H9 (cell line): ENCODE measurements at regions not wholly inside any gene's neighbourhood (a gene's known extent, or its start where the extent isn't known, plus 50 kb on each side); places are given as distances from the start of the nearest gene placed in this dataset.

Experiments
- DNase-seq: peaks from one replicate; pipeline ENCODE4 v3.0.0-alpha.2; 2017
- H2AFZ ChIP-seq: one replicate; pipeline ENCODE4 v1.6.1; 2013; ENCODE audit warnings: mild to moderate bottlenecking, low read length, control low read depth, moderate library complexity
- H2AK5ac ChIP-seq: 2 replicates; pipeline ENCODE4 v1.6.1; 2013; ENCODE audit warnings: low read length, control low read depth, mixed read lengths; ENCODE audit not compliant: insufficient read length
- H2BK120ac ChIP-seq: one replicate; pipeline ENCODE4 v1.6.1; 2013; ENCODE audit warnings: low read depth, mild to moderate bottlenecking, low read length, control low read depth, inconsistent platforms; ENCODE audit not compliant: poor library complexity, severe bottlenecking
- H2BK12ac ChIP-seq: 2 replicates; pipeline ENCODE4 v1.6.1; 2013; ENCODE audit warnings: low read length, control low read depth, mixed read lengths, low read depth; ENCODE audit not compliant: insufficient read length
- H2BK15ac ChIP-seq: 2 replicates; pipeline ENCODE4 v1.6.1; 2013; ENCODE audit warnings: low read depth, low read length, control low read depth
- H2BK20ac ChIP-seq: one replicate; pipeline ENCODE4 v1.6.1; 2013; ENCODE audit warnings: low read depth, mild to moderate bottlenecking, low read length, control low read depth, inconsistent platforms; ENCODE audit not compliant: poor library complexity, severe bottlenecking
- H2BK5ac ChIP-seq: 2 replicates; pipeline ENCODE4 v1.6.1; 2013; ENCODE audit warnings: low read length, control low read depth, mixed read lengths; ENCODE audit not compliant: insufficient read length
- H3K14ac ChIP-seq: 2 replicates; pipeline ENCODE4 v1.6.1; 2013; ENCODE audit warnings: low read length, control low read depth; ENCODE audit not compliant: insufficient read depth
- H3K18ac ChIP-seq: 2 replicates; pipeline ENCODE4 v1.6.1; 2013; ENCODE audit warnings: low read depth, mild to moderate bottlenecking, mixed read lengths, low read length, control low read depth; ENCODE audit not compliant: insufficient read length
- H3K23ac ChIP-seq: 2 replicates; pipeline ENCODE4 v1.6.1; 2013; ENCODE audit warnings: low read length, control low read depth, mixed read lengths, low read depth; ENCODE audit not compliant: insufficient read length
- H3K23me2 ChIP-seq: 2 replicates; pipeline ENCODE4 v1.6.1; 2013; ENCODE audit warnings: low read depth, mild to moderate bottlenecking, mixed read lengths, low read length, control low read depth; ENCODE audit not compliant: insufficient read length, poor library complexity, severe bottlenecking
- H3K27ac ChIP-seq: 2 replicates; pipeline ENCODE4 v1.5.1; 2013; ENCODE audit warnings: low read length, control low read depth, mixed read lengths, low read depth; ENCODE audit not compliant: insufficient read length
- H3K27me3 ChIP-seq: 2 replicates; pipeline ENCODE4 v1.6.1; 2013; ENCODE audit warnings: low read length, control low read depth, inconsistent platforms; ENCODE audit not compliant: insufficient read depth
- H3K4ac ChIP-seq: 2 replicates; pipeline ENCODE4 v1.6.1; 2013; ENCODE audit warnings: low read depth, mild to moderate bottlenecking, control low read depth, inconsistent platforms, low read length, moderate library complexity
- H3K4me1 ChIP-seq: 2 replicates; pipeline ENCODE4 v1.6.1; 2013; ENCODE audit warnings: low read length, control low read depth, inconsistent platforms; ENCODE audit not compliant: insufficient read depth
- H3K4me2 ChIP-seq: 2 replicates; pipeline ENCODE4 v1.6.1; 2013; ENCODE audit warnings: low read length, control low read depth, mixed read lengths; ENCODE audit not compliant: insufficient read length, insufficient read depth
- H3K56ac ChIP-seq: 2 replicates; pipeline ENCODE4 v1.6.1; 2013; ENCODE audit warnings: low read depth, mild to moderate bottlenecking, mixed read lengths, low read length, control low read depth; ENCODE audit not compliant: insufficient read length
- H3K79me1 ChIP-seq: 2 replicates; pipeline ENCODE4 v1.6.1; 2013; ENCODE audit warnings: low read depth, mild to moderate bottlenecking, moderate library complexity, low read length, control low read depth, inconsistent platforms; ENCODE audit not compliant: insufficient read depth, poor library complexity, severe bottlenecking
- H3K79me2 ChIP-seq: 2 replicates; pipeline ENCODE4 v1.6.1; 2013; ENCODE audit warnings: low read length, control low read depth, inconsistent platforms; ENCODE audit not compliant: insufficient read depth
- H3K9ac ChIP-seq: 2 replicates; pipeline ENCODE4 v1.6.1; 2013; ENCODE audit warnings: low read length, control low read depth, mixed read lengths; ENCODE audit not compliant: insufficient read length; ENCODE audit errors: extremely low read depth
- H3K9me3 ChIP-seq: one replicate; pipeline ENCODE4 v1.6.1; 2013; ENCODE audit warnings: low read depth, low read length, inconsistent platforms; ENCODE audit not compliant: control insufficient read depth
- H3T11ph ChIP-seq: one replicate; pipeline ENCODE4 v1.6.1; 2013; ENCODE audit warnings: mild to moderate bottlenecking, low read length, control low read depth, inconsistent platforms
- H4K20me1 ChIP-seq: one replicate; pipeline ENCODE4 v1.6.1; 2013; ENCODE audit not compliant: control insufficient read depth, insufficient read length, insufficient read depth
- H4K5ac ChIP-seq: 2 replicates; pipeline ENCODE4 v1.6.1; 2013; ENCODE audit warnings: low read depth, mild to moderate bottlenecking, mixed read lengths, low read length, control low read depth; ENCODE audit not compliant: insufficient read length
- H4K8ac ChIP-seq: replicated peaks from 2 replicates; pipeline ENCODE4 v1.6.1; 2013; ENCODE audit warnings: low read length, control low read depth, mixed read lengths, low read depth; ENCODE audit not compliant: insufficient read length
- H4K91ac ChIP-seq: 2 replicates; pipeline ENCODE4 v1.6.1; 2013; ENCODE audit warnings: low read depth, mild to moderate bottlenecking, moderate library complexity, mixed read lengths, low read length, control low read depth; ENCODE audit not compliant: insufficient read length
- H3K27ac Mint-ChIP-seq, 3 experiments: 2 replicates in 2 of 3; 3 replicates in 1 of 3; pipeline ENCODE4 v1.8.0; 2020 to 2021; ENCODE audit warnings: mixed read lengths in 3 of 3, mild to moderate bottlenecking in 1 of 3, moderate library complexity in 1 of 3
- H3K27me3 Mint-ChIP-seq: 2 replicates; pipeline ENCODE4 v1.8.0; 2021; ENCODE audit warnings: low read depth, mild to moderate bottlenecking, moderate library complexity, mixed read lengths
- H3K36me3 Mint-ChIP-seq, 3 experiments: 2 replicates in 2 of 3; 3 replicates in 1 of 3; pipeline ENCODE4 v1.8.0; 2020 to 2021; ENCODE audit warnings: low read depth in 3 of 3, mixed read lengths in 3 of 3; ENCODE audit not compliant: insufficient read depth in 1 of 3
- H3K4me1 Mint-ChIP-seq, 2 experiments: 2 replicates each; pipeline ENCODE4 v1.8.0; 2020; ENCODE audit warnings: mixed read lengths in 2 of 2
- H3K4me3 Mint-ChIP-seq, 2 experiments: 2 replicates in 1 of 2; 3 replicates in 1 of 2; pipeline ENCODE4 v1.8.0; 2020 to 2021; ENCODE audit warnings: mild to moderate bottlenecking in 2 of 2, mixed read lengths in 2 of 2, moderate library complexity in 1 of 2
- H3K9me3 Mint-ChIP-seq, 2 experiments: 2 replicates in 1 of 2; 3 replicates in 1 of 2; pipeline ENCODE4 v1.8.0; 2020; ENCODE audit warnings: mild to moderate bottlenecking in 2 of 2, mixed read lengths in 2 of 2, moderate library complexity in 1 of 2
- CTCF ChIP-seq: fragments of 200-600 bp; sonication (generic); conservative IDR thresholded peaks from 3 replicates; pipeline ENCODE4 v1.8.0; 2021; ENCODE audit warnings: antibody characterized with exemption, mild to moderate bottlenecking
- WGBS: extraction: QIAGEN DNeasy Blood & Tissue Kit; methylation state at CpG from one replicate; pipeline ENCODE4 v1.1.7; 2013; ENCODE audit warnings: missing lambda C conversion rate, low lambda C conversion rate, mixed read lengths; ENCODE audit not compliant: insufficient read length; ENCODE audit errors: extremely low coverage; 5-methylcytosine and 5-hydroxymethylcytosine counted together

- Histone ChIP-seq H4K8ac (no peak overlapping the region), H3K9me3 (no peaks in the 10 kb centered on the region), H3K56ac (no peak overlapping the region), H3K23ac (no peak overlapping the region), H3K23me2 (no peaks in the 10 kb centered on the region), H3K27ac (no peak overlapping the region), H3K79me2 (no peaks in the 10 kb centered on the region), H2AK5ac (no peak overlapping the region), H2BK5ac (no peak overlapping the region), H2AFZ (no peak overlapping the region), H4K20me1 (no peaks in the 10 kb centered on the region), H2BK12ac (no peak overlapping the region), H3T11ph (no peak overlapping the region), H2BK20ac (no peak overlapping the region), H3K4me2 (no peak overlapping the region), H4K91ac (no peak overlapping the region), H3K9ac (no peak overlapping the region), H2BK120ac (no peak overlapping the region), H3K4me1 (no peaks in the 10 kb centered on the region), H3K18ac (no peak overlapping the region), H3K14ac (no peak overlapping the region), H2BK15ac (no peak overlapping the region), H3K27me3 (no peaks in the 10 kb centered on the region), H4K5ac (no peak overlapping the region), H3K4ac (no peak overlapping the region), H3K79me1 (no peaks in the 10 kb centered on the region)
- no peak for TF ChIP-seq CTCF
- H3K27ac Mint-ChIP-seq = no peak overlapping the region
- peaks cover 2 to 6% of the 10 kb centered on the region in 2 experiments for H3K4me1 Mint-ChIP-seq
- H3K36me3 Mint-ChIP-seq = no peaks in the 10 kb centered on the region
- no peak for DNase-seq
- no peaks in the 10 kb centered on the region; the same call in none of the 2 replicates for H3K27me3 Mint-ChIP-seq
- no peaks in the 10 kb centered on the region for H3K9me3 Mint-ChIP-seq
- no CpG with 5 or more reads among the region's 4 CpGs for WGBS
- no peak overlapping the region for H3K4me3 Mint-ChIP-seq
These were observed 480.7 kb upstream of the ADAMTS9 start for GRCh38 chr3:65168547-65168946.
